Pulmonary artery endothelial cell (primary cell): ENCODE measurements at regions not wholly inside any gene's neighbourhood (a gene's known extent, or its start where the extent isn't known, plus 50 kb on each side); places are given as distances from the start of the nearest gene placed in this dataset.
"Not testable (repeated sequence)": the region's sequence is repeated elsewhere in the genome, so short reads cannot be mapped to it uniquely, and the experiment has no call there.

Experiments
- DNase-seq: peaks from one replicate; pipeline ENCODE4 v3.0.0-alpha.2; 2011; ENCODE audit warnings: low read depth, low spot score

- DNase-seq: not testable (repeated sequence)
These were observed 210.7 kb upstream of the RPL34 start for GRCh38 chr4:108409691-108410090.

- DNase-seq: no peak
These were observed 214.8 kb upstream of the RPL34 start for GRCh38 chr4:108405586-108405985.

- DNase-seq: no peak
These were observed 220.1 kb upstream of the RPL34 start for GRCh38 chr4:108400309-108400708.

- DNase-seq: no peak
These were observed 220.6 kb upstream of the RPL34 start for GRCh38 chr4:108399610-108400265.

- DNase-seq: no peak
These were observed 221.5 kb upstream of the RPL34 start for GRCh38 chr4:108398836-108399235.

- DNase-seq: no peak
These were observed 222.1 kb upstream of the RPL34 start for GRCh38 chr4:108398316-108398715.

GRCh38 chr4:108397850-108398249 lies 222.5 kb upstream of the RPL34 start:
- no peak for DNase-seq

GRCh38 chr4:108396900-108397497 lies 223.4 kb upstream of the RPL34 start:
- DNase-seq: no peak

- no peak for DNase-seq
These were observed 224.6 kb upstream of the RPL34 start for GRCh38 chr4:108395786-108396185.

GRCh38 chr4:108393890-108394472 lies 225.2 kb upstream of the LEF1 start:
- no peak for DNase-seq

GRCh38 chr4:108391701-108392455 lies 223.1 kb upstream of the LEF1 start:
- no peak for DNase-seq

GRCh38 chr4:108385076-108385475 lies 216.3 kb upstream of the LEF1 start:
- no peak for DNase-seq

GRCh38 chr4:108384544-108384943 lies 215.8 kb upstream of the LEF1 start:
- no peak for DNase-seq

- DNase-seq: no peak
These were observed 214.4 kb upstream of the LEF1 start for GRCh38 chr4:108383157-108383556.

GRCh38 chr4:108382751-108383150 lies 214.0 kb upstream of the LEF1 start:
- DNase-seq: no peak

GRCh38 chr4:108378164-108378563 lies 209.4 kb upstream of the LEF1 start:
- DNase-seq: no peak

GRCh38 chr4:108377021-108377420 lies 208.3 kb upstream of the LEF1 start:
- no peak for DNase-seq

- DNase-seq: no peak
These were observed 206.7 kb upstream of the LEF1 start for GRCh38 chr4:108375434-108375833.

- no peak for DNase-seq
These were observed 203.9 kb upstream of the LEF1 start for GRCh38 chr4:108372681-108373080.

GRCh38 chr4:108371282-108371681 lies 202.6 kb upstream of the LEF1 start:
- no peak for DNase-seq

- no peak for DNase-seq
These were observed 201.8 kb upstream of the LEF1 start for GRCh38 chr4:108370291-108371141.
